ENCODE measurements at regions not wholly inside any gene's neighbourhood (a gene's known extent, or its start where the extent isn't known, plus 50 kb on each side); places are given as distances from the start of the nearest gene placed in this dataset.
"Not testable (repeated sequence)": the region's sequence is repeated elsewhere in the genome, so short reads cannot be mapped to it uniquely, and the experiment has no call there.

GRCh38 chrX:39047174-39047573 is 245.9 kb downstream of the MID1IP1 start:
- no peak for DNase-seq (ENCODE audit: low read depth)

- no peak for DNase-seq (ENCODE audit: low read depth)
Measured at GRCh38 chrX:39049975-39050374, 248.7 kb downstream of the MID1IP1 start.

- no peak for DNase-seq (ENCODE audit: low read depth)
Measured at GRCh38 chrX:39050427-39050826, 249.2 kb downstream of the MID1IP1 start.

- no peak for DNase-seq (ENCODE audit: low read depth)
Measured at GRCh38 chrX:39052751-39053150, 251.5 kb downstream of the MID1IP1 start.

- no peak for DNase-seq (ENCODE audit: low read depth)
Measured at GRCh38 chrX:39058724-39059123, 257.5 kb downstream of the MID1IP1 start.

GRCh38 chrX:39059866-39060265 is 258.6 kb downstream of the MID1IP1 start:
- no peak for DNase-seq (ENCODE audit: low read depth)

GRCh38 chrX:39063037-39063436 is 261.8 kb downstream of the MID1IP1 start:
- DNase-seq (ENCODE audit: low read depth), result no peak

GRCh38 chrX:39063702-39064101 is 262.4 kb downstream of the MID1IP1 start:
- DNase-seq (ENCODE audit: low read depth), result no peak

- DNase-seq (ENCODE audit: low read depth), result no peak
Measured at GRCh38 chrX:39065051-39065871, 264.0 kb downstream of the MID1IP1 start.

- no peak for DNase-seq (ENCODE audit: low read depth)
Measured at GRCh38 chrX:39067866-39068265, 266.6 kb downstream of the MID1IP1 start.

GRCh38 chrX:39068634-39069033 is 267.4 kb downstream of the MID1IP1 start:
- not testable (repeated sequence) for DNase-seq (ENCODE audit: low read depth)

GRCh38 chrX:39070009-39070408 is 268.8 kb downstream of the MID1IP1 start:
- no peak for DNase-seq (ENCODE audit: low read depth)

GRCh38 chrX:39073131-39073530 is 271.9 kb downstream of the MID1IP1 start:
- no peak for DNase-seq (ENCODE audit: low read depth)

- no peak for DNase-seq (ENCODE audit: low read depth)
Measured at GRCh38 chrX:39096599-39096998, 295.3 kb downstream of the MID1IP1 start.

GRCh38 chrX:39104745-39105144 is 303.5 kb downstream of the MID1IP1 start:
- DNase-seq (ENCODE audit: low read depth), result no peak

- no peak for DNase-seq (ENCODE audit: low read depth)
Measured at GRCh38 chrX:39112143-39112542, 310.9 kb downstream of the MID1IP1 start.

GRCh38 chrX:39115166-39115565 is 313.9 kb downstream of the MID1IP1 start:
- DNase-seq (ENCODE audit: low read depth), result no peak

- DNase-seq (ENCODE audit: low read depth), result no peak
Measured at GRCh38 chrX:39117101-39117500, 315.8 kb downstream of the MID1IP1 start.

- no peak for DNase-seq (ENCODE audit: low read depth)
Measured at GRCh38 chrX:39121903-39122302, 320.6 kb downstream of the MID1IP1 start.

GRCh38 chrX:39125834-39126233 is 324.6 kb downstream of the MID1IP1 start:
- no peak for DNase-seq (ENCODE audit: low read depth)

- no peak for DNase-seq (ENCODE audit: low read depth)
Measured at GRCh38 chrX:39133971-39134370, 332.7 kb downstream of the MID1IP1 start.

- no peak for DNase-seq (ENCODE audit: low read depth)
Measured at GRCh38 chrX:39137363-39137954, 336.2 kb downstream of the MID1IP1 start.

GRCh38 chrX:39140581-39140980 is 339.3 kb downstream of the MID1IP1 start:
- no peak for DNase-seq (ENCODE audit: low read depth)

- no peak for DNase-seq (ENCODE audit: low read depth)
Measured at GRCh38 chrX:39144323-39144722, 343.1 kb downstream of the MID1IP1 start.

All from T follicular helper cell (primary cell).